HUES64 (cell line): ENCODE measurements at regions not wholly inside any gene's neighbourhood (a gene's known extent, or its start where the extent isn't known, plus 50 kb on each side); places are given as distances from the start of the nearest gene placed in this dataset.

Experiments used
- H3K27ac ChIP-seq: 2 replicates; pipeline ENCODE4 v1.7.0; 2013; ENCODE audit warnings: low read depth, low read length, inconsistent platforms
- H3K27me3 ChIP-seq: 2 replicates; pipeline ENCODE4 v1.6.1; 2013; ENCODE audit warnings: mild to moderate bottlenecking, low read length; ENCODE audit not compliant: insufficient read depth
- H3K36me3 ChIP-seq: 2 replicates; pipeline ENCODE4 v1.6.1; 2013; ENCODE audit warnings: mild to moderate bottlenecking, low read length; ENCODE audit not compliant: insufficient read depth
- H3K4me1 ChIP-seq: 2 replicates; pipeline ENCODE4 v1.6.1; 2013; ENCODE audit warnings: mild to moderate bottlenecking, low read length, moderate library complexity; ENCODE audit not compliant: insufficient read depth
- H3K4me3 ChIP-seq: 2 replicates; pipeline ENCODE4 v1.5.1; 2013; ENCODE audit warnings: mild to moderate bottlenecking, low read length, moderate library complexity
- H3K9ac ChIP-seq: 2 replicates; pipeline ENCODE4 v1.6.1; 2013; ENCODE audit warnings: mild to moderate bottlenecking, low read depth, low read length
- H3K9me3 ChIP-seq: 2 replicates; pipeline ENCODE4 v1.6.1; 2013; ENCODE audit warnings: low read depth, low read length; ENCODE audit not compliant: insufficient read depth
- WGBS: fragments of 150-250, 120-280 bp; methylation state at CpG from one replicate; pipeline ENCODE4 v1.1.7; 2013; ENCODE audit warnings: missing lambda C conversion rate; 5-methylcytosine and 5-hydroxymethylcytosine counted together

- Histone ChIP-seq H3K9ac (no peak overlapping the region), H3K27ac (no peak overlapping the region), H3K9me3 (no peaks in the 10 kb centered on the region), H3K4me3 (no peak overlapping the region), H3K27me3 (no peaks in the 10 kb centered on the region), H3K36me3 (no peaks in the 10 kb centered on the region), H3K4me1 (no peaks in the 10 kb centered on the region)
- 96% methylated on average over 1 of the region's 1 CpG for WGBS
Observed at GRCh38 chr5:74146796-74147195, 493.7 kb downstream of the ENC1 start.

- Histone ChIP-seq H3K9ac (no peak overlapping the region), H3K4me3 (no peak overlapping the region)
Observed at GRCh38 chr5:74145951-74146350, 494.6 kb downstream of the ENC1 start.

GRCh38 chr5:74143721-74144330 lies 496.7 kb downstream of the ENC1 start:
- WGBS = 91% methylated on average over 16 of the region's 16 CpGs
- no peaks in the 10 kb centered on the region for H3K27me3 ChIP-seq
- H3K27ac ChIP-seq = no peak overlapping the region
- H3K4me1 ChIP-seq = no peaks in the 10 kb centered on the region
- no peak overlapping the region for H3K9ac ChIP-seq
- H3K36me3 ChIP-seq = no peaks in the 10 kb centered on the region
- H3K4me3 ChIP-seq = no peak overlapping the region
- H3K9me3 ChIP-seq = no peaks in the 10 kb centered on the region

More at GRCh38 chr5:74145951-74146350, 494.6 kb downstream of the ENC1 start:
- no peaks in the 10 kb centered on the region for H3K4me1 ChIP-seq
- no peaks in the 10 kb centered on the region for H3K36me3 ChIP-seq
- no peak overlapping the region for H3K27ac ChIP-seq
- no peaks in the 10 kb centered on the region for H3K27me3 ChIP-seq
- H3K9me3 ChIP-seq = no peaks in the 10 kb centered on the region
- WGBS = 91% methylated on average over 5 of the region's 9 CpGs

GRCh38 chr5:74143151-74143550 lies 497.4 kb downstream of the ENC1 start:
- 95% methylated on average over 3 of the region's 3 CpGs for WGBS

GRCh38 chr5:74141053-74141452 lies 499.5 kb downstream of the ENC1 start:
- Histone ChIP-seq H3K27me3 (no peaks in the 10 kb centered on the region), H3K4me3 (no peak overlapping the region), H3K36me3 (no peaks in the 10 kb centered on the region), H3K4me1 (no peaks in the 10 kb centered on the region), H3K27ac (no peak overlapping the region), H3K9ac (no peak overlapping the region), H3K9me3 (no peaks in the 10 kb centered on the region)
- 95% methylated on average over 4 of the region's 4 CpGs for WGBS

More at GRCh38 chr5:74143151-74143550, 497.4 kb downstream of the ENC1 start:
- no peak overlapping the region for H3K9ac ChIP-seq
- H3K4me1 ChIP-seq = no peaks in the 10 kb centered on the region
- H3K9me3 ChIP-seq = no peaks in the 10 kb centered on the region
- no peaks in the 10 kb centered on the region for H3K36me3 ChIP-seq
- no peak overlapping the region for H3K27ac ChIP-seq
- H3K4me3 ChIP-seq = no peak overlapping the region
- no peaks in the 10 kb centered on the region for H3K27me3 ChIP-seq

- Histone ChIP-seq H3K27ac (no peak overlapping the region), H3K9me3 (no peaks in the 10 kb centered on the region), H3K27me3 (no peaks in the 10 kb centered on the region), H3K36me3 (no peaks in the 10 kb centered on the region), H3K4me3 (no peak overlapping the region), H3K4me1 (no peaks in the 10 kb centered on the region), H3K9ac (no peak overlapping the region)
- 94% methylated on average over 2 of the region's 3 CpGs for WGBS
Observed at GRCh38 chr5:74140409-74140808, 500.1 kb downstream of the ENC1 start.

GRCh38 chr5:74139589-74139988 lies 500.9 kb downstream of the ENC1 start:
- no peaks in the 10 kb centered on the region for H3K9me3 ChIP-seq
- H3K36me3 ChIP-seq = no peaks in the 10 kb centered on the region
- H3K4me3 ChIP-seq = no peak overlapping the region
- H3K27me3 ChIP-seq = no peaks in the 10 kb centered on the region
- no peaks in the 10 kb centered on the region for H3K4me1 ChIP-seq
- whole genome bisulfite sequencing = 95% methylated on average over 6 of the region's 6 CpGs
- no peak overlapping the region for H3K9ac ChIP-seq
- no peak overlapping the region for H3K27ac ChIP-seq

- WGBS = 74% methylated on average over 2 of the region's 2 CpGs
- Histone ChIP-seq H3K27ac (no peak overlapping the region), H3K9me3 (no peaks in the 10 kb centered on the region), H3K9ac (no peak overlapping the region), H3K36me3 (no peaks in the 10 kb centered on the region), H3K27me3 (no peaks in the 10 kb centered on the region), H3K4me3 (no peak overlapping the region), H3K4me1 (no peaks in the 10 kb centered on the region)
Observed at GRCh38 chr5:74138721-74139120, 501.8 kb downstream of the ENC1 start.

GRCh38 chr5:74136276-74136825 lies 504.2 kb downstream of the ENC1 start:
- H3K9ac ChIP-seq = no peak overlapping the region

GRCh38 chr5:74135033-74135432 lies 505.5 kb downstream of the ENC1 start:
- 90% methylated on average over 1 of the region's 1 CpG for WGBS
- Histone ChIP-seq H3K9ac (no peak overlapping the region), H3K9me3 (no peaks in the 10 kb centered on the region), H3K27ac (no peak overlapping the region), H3K4me3 (no peak overlapping the region), H3K27me3 (no peaks in the 10 kb centered on the region), H3K4me1 (no peaks in the 10 kb centered on the region), H3K36me3 (no peaks in the 10 kb centered on the region)

More at GRCh38 chr5:74136276-74136825, 504.2 kb downstream of the ENC1 start:
- Histone ChIP-seq H3K27ac (no peak overlapping the region), H3K36me3 (no peaks in the 10 kb centered on the region), H3K9me3 (no peaks in the 10 kb centered on the region), H3K4me1 (no peaks in the 10 kb centered on the region), H3K4me3 (no peak overlapping the region), H3K27me3 (no peaks in the 10 kb centered on the region)
- WGBS = 97% methylated on average over 2 of the region's 2 CpGs

- H3K36me3 ChIP-seq = no peaks in the 10 kb centered on the region
- H3K27me3 ChIP-seq = no peaks in the 10 kb centered on the region
- H3K9me3 ChIP-seq = no peaks in the 10 kb centered on the region
- no peak overlapping the region for H3K4me3 ChIP-seq
- WGBS = 90% methylated on average over 4 of the region's 4 CpGs
- H3K27ac ChIP-seq = no peak overlapping the region
- H3K9ac ChIP-seq = no peak overlapping the region
- H3K4me1 ChIP-seq = peaks cover 3% of the 10 kb centered on the region; the same call in 1 of the 2 replicates
Observed at GRCh38 chr5:74132485-74132884, 506.5 kb downstream of the ARHGEF28 start.
